Endodermal cell (in vitro differentiated cells): ENCODE measurements at regions not wholly inside any gene's neighbourhood (a gene's known extent, or its start where the extent isn't known, plus 50 kb on each side); places are given as distances from the start of the nearest gene placed in this dataset.

Source experiments
- DNase-seq: peaks from one replicate; pipeline ENCODE4 v3.0.0-alpha.2; 2017
- H3K27ac ChIP-seq: 2 replicates; pipeline ENCODE4 v1.5.1; 2013; ENCODE audit warnings: mild to moderate bottlenecking, low read depth, low read length, moderate library complexity
- H3K27me3 ChIP-seq: 2 replicates; pipeline ENCODE4 v1.6.1; 2013; ENCODE audit warnings: mild to moderate bottlenecking, low read length, moderate library complexity; ENCODE audit not compliant: insufficient read depth, control insufficient read depth, poor library complexity, severe bottlenecking
- H3K36me3 ChIP-seq: 2 replicates; pipeline ENCODE4 v1.7.0; 2013; ENCODE audit warnings: mild to moderate bottlenecking, low read length, moderate library complexity; ENCODE audit not compliant: control insufficient read depth, insufficient read depth
- H3K4me1 ChIP-seq: one replicate; pipeline ENCODE4 v1.7.0; 2013; ENCODE audit warnings: low read length; ENCODE audit not compliant: control insufficient read depth, insufficient read depth
- H3K4me3 ChIP-seq: 2 replicates; pipeline ENCODE4 v1.5.1; 2013; ENCODE audit warnings: mild to moderate bottlenecking, low read length, moderate library complexity
- H3K9ac ChIP-seq: 2 replicates; pipeline ENCODE4 v1.6.1; 2013; ENCODE audit warnings: mild to moderate bottlenecking, low read length, moderate library complexity; ENCODE audit not compliant: poor library complexity, severe bottlenecking; ENCODE audit errors: extremely low read depth
- H3K9me3 ChIP-seq: 2 replicates; pipeline ENCODE4 v1.6.1; 2013; ENCODE audit warnings: mild to moderate bottlenecking, low read length, moderate library complexity; ENCODE audit not compliant: control insufficient read depth
- H3K27ac Mint-ChIP-seq: 2 replicates; pipeline ENCODE4 v1.8.0; 2020; ENCODE audit warnings: mixed read lengths
- H3K27me3 Mint-ChIP-seq: 2 replicates; pipeline ENCODE4 v1.8.0; 2021; ENCODE audit warnings: mild to moderate bottlenecking, mixed read lengths; ENCODE audit not compliant: insufficient read depth
- H3K36me3 Mint-ChIP-seq: 2 replicates; pipeline ENCODE4 v1.8.0; 2020; ENCODE audit warnings: low read depth, mixed read lengths
- H3K4me1 Mint-ChIP-seq: 2 replicates; pipeline ENCODE4 v1.8.0; 2020; ENCODE audit warnings: mixed read lengths
- H3K4me3 Mint-ChIP-seq: 2 replicates; pipeline ENCODE4 v1.8.0; 2020; ENCODE audit warnings: mild to moderate bottlenecking, moderate library complexity, mixed read lengths
- H3K9me3 Mint-ChIP-seq: 2 replicates; pipeline ENCODE4 v1.8.0; 2020; ENCODE audit warnings: mild to moderate bottlenecking, mixed read lengths
- CTCF ChIP-seq: fragments of 200-600 bp; sonication (generic); conservative IDR thresholded peaks from 2 replicates; pipeline ENCODE4 v1.5.0; 2021; ENCODE audit warnings: antibody characterized with exemption, mild to moderate bottlenecking
- WGBS, 2 experiments: methylation state at CpG; one replicate each; pipeline versions ENCODE4 v1.1.5 to v1.1.7; 2013; ENCODE audit warnings: missing lambda C conversion rate in 2 of 2, mixed read lengths in 1 of 2; ENCODE audit not compliant: insufficient coverage in 1 of 2, insufficient read length in 1 of 2; 5-methylcytosine and 5-hydroxymethylcytosine counted together

- H3K4me3 Mint-ChIP-seq: no peak overlapping the region
- H3K27me3 ChIP-seq: no peaks in the 10 kb centered on the region
- no peak for TF ChIP-seq CTCF
- no peak for DNase-seq
- H3K36me3 ChIP-seq: no peaks in the 10 kb centered on the region
- no peak overlapping the region for H3K27ac ChIP-seq
- no peak overlapping the region for H3K27ac Mint-ChIP-seq
- H3K4me1 ChIP-seq: no peaks in the 10 kb centered on the region
- no peaks in the 10 kb centered on the region for H3K9me3 ChIP-seq
- H3K4me3 ChIP-seq: no peak overlapping the region
- H3K4me1 Mint-ChIP-seq: no peaks in the 10 kb centered on the region
- H3K9ac ChIP-seq: no peak overlapping the region
- no peaks in the 10 kb centered on the region for H3K27me3 Mint-ChIP-seq
- H3K9me3 Mint-ChIP-seq: no peaks in the 10 kb centered on the region
- H3K36me3 Mint-ChIP-seq: no peaks in the 10 kb centered on the region
Measured at GRCh38 chr7:126210707-126211106, 1042.0 kb downstream of the GRM8 start.

- Histone ChIP-seq H3K4me1 (no peaks in the 10 kb centered on the region), H3K9me3 (no peaks in the 10 kb centered on the region), H3K9ac (no peak overlapping the region), H3K27ac (no peak overlapping the region), H3K36me3 (no peaks in the 10 kb centered on the region), H3K4me3 (no peak overlapping the region), H3K27me3 (no peaks in the 10 kb centered on the region)
- TF ChIP-seq CTCF: no peak
- H3K27me3 Mint-ChIP-seq: no peaks in the 10 kb centered on the region
- 62% methylated on average over 1 of the region's 1 CpG; no CpG with 5 or more reads in 1 of the 2 experiments for WGBS, 2 experiments
- H3K9me3 Mint-ChIP-seq: no peaks in the 10 kb centered on the region
- DNase-seq: no peak
- H3K36me3 Mint-ChIP-seq: no peaks in the 10 kb centered on the region
- no peak overlapping the region for H3K27ac Mint-ChIP-seq
- H3K4me1 Mint-ChIP-seq: no peaks in the 10 kb centered on the region
- no peak overlapping the region for H3K4me3 Mint-ChIP-seq
Measured at GRCh38 chr7:126203185-126203584, 1049.6 kb downstream of the GRM8 start.

GRCh38 chr7:126202177-126202576 is 1050.6 kb downstream of the GRM8 start:
- no peak for TF ChIP-seq CTCF

More at GRCh38 chr7:126202177-126202576, 1050.6 kb downstream of the GRM8 start:
- H3K4me3 ChIP-seq: no peak overlapping the region
- H3K36me3 ChIP-seq: no peaks in the 10 kb centered on the region
- H3K9ac ChIP-seq: no peak overlapping the region
- Mint-ChIP-seq H3K27me3 (no peaks in the 10 kb centered on the region), H3K9me3 (no peaks in the 10 kb centered on the region), H3K27ac (no peak overlapping the region), H3K4me3 (no peak overlapping the region), H3K36me3 (no peaks in the 10 kb centered on the region), H3K4me1 (no peaks in the 10 kb centered on the region)
- no peak overlapping the region for H3K27ac ChIP-seq
- H3K4me1 ChIP-seq: no peaks in the 10 kb centered on the region
- no peak for DNase-seq
- H3K9me3 ChIP-seq: no peaks in the 10 kb centered on the region
- 88% methylated on average over 1 of the region's 1 CpG; no CpG with 5 or more reads in 1 of the 2 experiments for WGBS, 2 experiments
- H3K27me3 ChIP-seq: no peaks in the 10 kb centered on the region
